GM19372 (cell line): ENCODE measurements at regions not wholly inside any gene's neighbourhood (a gene's known extent, or its start where the extent isn't known, plus 50 kb on each side); places are given as distances from the start of the nearest gene placed in this dataset.
A peak's percentile ranks its signal among the peaks of the same experiment; 100 is the strongest.
"Not testable (repeated sequence)": the region's sequence is repeated elsewhere in the genome, so short reads cannot be mapped to it uniquely, and the experiment has no call there.

Experiments used
- ATAC-seq: cut with Tn5 transposase; IDR thresholded peaks from one replicate; pipeline ENCODE4 v1.9.1; 2021; ENCODE audit warnings: mild to moderate bottlenecking, low read depth, moderate library complexity; ENCODE audit not compliant: unreplicated experiment

- no peak for ATAC-seq
Observed at GRCh38 chr7:106456329-106456728, 171.5 kb upstream of the NAMPT start.

DNA sequence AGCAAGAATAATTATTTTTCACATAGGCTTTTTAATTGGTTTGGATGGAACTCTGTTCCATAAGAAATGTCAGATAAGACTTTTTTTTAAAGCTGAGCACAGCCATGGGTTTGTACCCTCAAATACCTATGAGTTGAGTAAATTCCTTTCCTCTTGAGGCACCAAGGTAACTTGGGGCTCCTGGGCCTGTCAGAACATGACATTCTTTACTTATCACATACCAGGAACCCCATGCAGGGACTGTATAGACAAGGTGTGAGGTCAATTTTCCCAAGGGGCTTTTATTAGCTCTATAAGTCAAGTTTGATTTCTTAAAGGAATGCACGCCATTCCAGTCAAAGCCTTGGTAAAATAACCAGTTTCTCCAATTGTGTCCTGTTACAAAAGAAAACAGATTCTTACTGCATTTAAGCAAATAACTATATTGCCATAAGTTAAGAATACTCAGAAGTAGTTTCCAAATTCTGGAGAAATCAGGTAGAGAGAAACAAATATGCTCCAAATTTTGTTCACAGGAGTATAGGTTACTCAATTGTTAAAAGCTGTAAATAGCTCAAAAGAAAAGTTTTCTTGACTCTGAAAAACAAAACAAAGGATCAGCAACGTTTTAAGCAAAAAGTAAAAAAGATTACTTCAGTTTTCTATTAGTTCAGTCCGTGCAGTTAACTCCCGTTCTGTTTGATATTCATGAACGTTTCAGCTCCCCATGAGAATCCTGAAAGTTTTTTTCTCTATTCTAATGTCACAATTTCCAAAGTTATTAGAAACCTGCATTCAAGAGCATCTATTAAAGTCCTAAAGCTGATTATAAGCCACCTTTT is 167.5 kb upstream of the NAMPT start:
- ATAC-seq = no peak

DNA sequence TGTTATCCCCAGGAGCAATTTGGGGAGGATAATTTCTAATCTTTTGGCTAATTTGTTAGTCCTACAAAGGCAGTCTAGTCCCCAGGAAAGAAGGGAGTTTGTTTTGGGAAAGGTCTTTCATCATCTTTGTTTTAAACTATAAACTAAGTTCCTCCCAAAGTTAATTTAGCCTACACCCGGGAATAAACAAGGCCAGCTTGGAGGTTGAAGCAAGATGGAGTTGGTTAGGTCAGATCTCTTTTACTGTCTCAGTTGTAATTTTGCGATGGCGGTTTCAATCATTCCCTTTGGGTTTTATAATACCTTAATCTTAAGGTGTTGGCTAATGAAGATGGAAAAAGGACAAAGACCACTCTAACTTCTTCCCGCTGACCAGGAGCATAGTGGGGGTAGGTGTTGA is 166.4 kb upstream of the NAMPT start:
- ATAC-seq = no peak

DNA sequence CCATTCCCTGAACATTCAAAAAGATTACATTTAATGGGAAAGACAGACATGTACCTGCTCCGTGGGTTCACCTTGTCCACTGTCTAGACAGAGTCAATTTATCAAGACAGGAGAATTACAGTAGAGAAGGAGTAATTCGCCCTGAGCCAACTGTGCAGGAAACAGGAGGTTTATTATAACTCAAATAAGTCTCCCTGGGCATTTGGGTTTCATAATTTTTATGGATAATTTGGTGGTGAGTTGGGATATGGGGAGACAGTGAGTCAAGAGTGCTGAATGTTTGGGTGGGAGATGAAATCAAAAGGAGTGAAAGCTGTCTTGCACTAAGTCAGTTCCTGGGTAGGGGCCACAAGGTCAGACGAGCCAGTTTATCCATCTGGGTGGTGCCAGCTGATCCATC is 165.9 kb upstream of the NAMPT start:
- ATAC-seq = no peak

DNA sequence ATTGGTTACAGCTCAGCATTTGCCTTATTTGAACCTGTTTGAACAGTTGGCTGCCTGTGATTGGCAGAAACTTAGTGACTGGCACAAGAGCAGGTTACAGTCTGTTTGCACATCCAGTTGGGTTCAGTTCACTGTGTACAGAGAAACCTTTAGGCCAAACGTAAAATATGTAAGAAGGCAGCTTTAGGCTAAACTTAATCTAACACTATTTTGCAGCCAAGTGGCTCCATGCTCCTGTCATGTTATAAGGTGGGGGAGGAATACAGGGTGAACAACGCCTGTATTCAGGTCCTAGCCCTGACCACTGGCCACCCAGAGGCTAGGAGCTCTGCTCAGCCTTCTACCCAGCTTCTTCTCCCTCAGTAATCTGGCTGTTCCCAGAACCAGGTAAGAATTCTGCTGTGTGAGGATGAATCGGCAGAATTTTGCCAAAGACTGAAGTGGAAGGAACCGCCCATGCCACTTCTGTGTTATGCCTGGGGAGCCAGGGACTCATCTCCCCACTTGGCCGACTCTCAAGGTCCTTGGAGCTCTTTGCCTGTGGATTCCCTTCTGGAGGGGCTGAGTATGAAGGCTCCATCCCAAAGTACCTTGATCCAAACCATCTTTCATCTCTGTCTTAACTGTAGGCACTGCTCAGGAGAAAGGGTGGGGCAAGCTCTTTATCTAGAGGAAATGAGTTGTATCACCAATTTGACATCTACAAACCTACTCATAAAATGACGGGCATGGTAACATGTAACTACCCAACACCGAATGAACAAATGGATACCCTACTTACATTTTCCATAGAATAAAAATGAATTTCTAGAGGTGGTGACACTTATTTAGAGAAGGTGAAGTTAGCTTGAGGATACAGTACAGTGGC is 164.4 kb upstream of the NAMPT start:
- ATAC-seq = no peak

GRCh38 chr7:106448346-106448991 is 163.7 kb upstream of the NAMPT start:
- no peak for ATAC-seq

DNA sequence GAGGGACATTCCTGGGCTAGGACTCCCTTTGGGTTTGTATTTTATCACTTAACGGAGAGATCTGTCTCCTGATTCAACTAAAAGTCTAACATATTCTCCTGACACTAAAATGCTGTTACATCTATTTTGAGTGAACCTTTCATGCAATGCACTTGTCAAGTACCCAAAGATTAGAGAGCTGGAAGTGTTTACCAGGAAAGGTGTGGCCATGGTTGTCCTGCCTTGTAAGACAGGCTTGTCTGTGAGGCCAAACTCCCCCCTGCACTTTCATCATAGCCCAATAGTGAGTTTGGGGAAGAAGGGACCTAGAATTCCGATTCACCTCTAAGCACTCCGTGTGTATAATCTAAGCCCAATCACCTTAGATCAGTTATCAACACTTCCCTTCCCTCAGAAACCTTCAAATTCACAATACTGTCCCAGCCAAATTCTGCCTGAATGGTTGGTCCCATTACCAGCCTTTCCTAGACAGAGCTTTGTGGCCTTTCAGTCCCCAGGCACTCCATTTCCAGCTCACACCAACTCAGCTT is 162.6 kb upstream of the NAMPT start:
- ATAC-seq = no peak

GRCh38 chr7:106445366-106445765 is 160.6 kb upstream of the NAMPT start:
- ATAC-seq = not testable (repeated sequence)

DNA sequence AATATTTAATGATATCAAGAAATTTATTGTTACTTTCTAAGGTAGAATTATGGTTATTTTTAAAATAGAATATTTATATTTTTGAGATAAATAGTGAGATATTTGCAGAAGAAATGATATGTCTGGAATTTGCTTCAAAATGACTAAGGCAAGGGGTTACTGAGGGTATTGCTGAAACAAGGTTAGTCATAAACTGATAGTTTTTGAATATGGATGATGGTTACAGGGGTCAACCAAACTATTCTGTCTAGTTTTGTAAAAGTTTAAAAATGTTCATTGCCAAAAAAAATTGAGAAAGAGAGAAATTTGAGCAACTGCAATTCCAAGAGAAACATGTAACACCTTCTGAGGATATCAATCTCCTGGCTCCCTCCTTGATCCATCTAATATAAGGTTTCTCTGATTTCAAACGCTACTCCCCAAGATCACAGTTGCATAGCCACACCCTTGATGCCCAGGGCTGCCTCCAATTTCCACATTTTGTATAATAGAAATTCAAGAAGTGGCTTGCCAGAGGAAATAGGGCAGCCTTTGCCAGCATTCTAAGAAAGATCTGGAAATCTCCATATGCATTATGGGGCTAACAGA is 159.4 kb upstream of the NAMPT start:
- ATAC-seq = no peak

GRCh38 chr7:106443156-106443555 is 158.4 kb upstream of the NAMPT start:
- ATAC-seq = no peak

GRCh38 chr7:106442476-106442875 is 157.7 kb upstream of the NAMPT start:
- no peak for ATAC-seq

DNA sequence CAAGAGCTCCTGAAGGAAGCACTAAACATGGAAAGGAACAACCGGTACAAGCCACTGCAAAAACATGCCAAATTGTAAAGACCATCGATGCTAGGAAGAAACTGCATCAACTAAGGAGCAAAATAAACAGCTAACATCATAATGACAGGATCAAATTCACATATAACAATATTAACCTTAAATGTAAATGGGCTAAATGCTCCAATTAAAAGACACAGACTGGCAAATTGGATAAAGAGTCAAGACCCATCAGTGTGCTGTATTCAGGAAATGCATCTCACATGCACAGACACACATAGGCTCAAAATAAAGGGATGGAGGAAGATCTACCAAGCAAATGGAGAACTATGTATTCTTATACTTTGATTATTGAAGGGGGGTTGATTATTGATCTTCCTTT is 156.6 kb upstream of the NAMPT start:
- ATAC-seq = not testable (repeated sequence)

DNA sequence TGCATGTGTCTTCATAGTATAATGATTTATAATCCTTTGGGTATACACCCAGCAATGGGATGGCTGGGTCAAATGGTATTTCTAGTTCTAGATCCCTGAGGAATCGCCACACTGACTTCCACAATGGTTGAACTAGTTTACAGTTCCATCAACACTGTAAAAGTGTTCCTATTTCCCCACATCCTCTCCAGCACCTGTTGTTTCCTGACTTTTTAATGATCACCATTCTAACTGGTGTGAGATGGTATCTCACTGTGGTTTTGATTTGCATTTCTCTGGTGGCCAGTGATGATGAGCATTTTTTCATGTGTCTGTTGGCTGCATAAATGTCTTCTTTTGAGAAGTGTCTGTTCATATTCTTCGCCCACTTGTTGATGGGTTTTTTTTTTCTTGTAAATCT is 152.2 kb upstream of the NAMPT start:
- not testable (repeated sequence) for ATAC-seq

DNA sequence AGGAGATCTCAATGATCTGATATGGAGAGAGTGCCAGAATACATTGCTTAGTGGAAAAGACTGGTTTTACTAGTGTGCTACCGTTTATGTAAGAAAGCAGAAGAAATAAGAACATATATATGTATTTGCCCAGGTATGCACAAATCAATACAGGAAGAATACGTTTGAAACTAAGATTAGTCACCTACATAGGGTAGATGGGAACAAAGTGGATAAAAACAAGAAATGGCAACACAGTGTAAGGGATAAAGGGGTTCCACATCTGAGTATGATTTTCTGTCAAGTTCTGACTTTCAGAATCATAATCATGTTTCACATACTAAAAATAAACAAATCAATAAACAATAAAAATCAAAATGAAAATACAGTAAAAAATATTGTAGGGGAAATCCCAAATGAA is 148.6 kb upstream of the NAMPT start:
- ATAC-seq = no peak

DNA sequence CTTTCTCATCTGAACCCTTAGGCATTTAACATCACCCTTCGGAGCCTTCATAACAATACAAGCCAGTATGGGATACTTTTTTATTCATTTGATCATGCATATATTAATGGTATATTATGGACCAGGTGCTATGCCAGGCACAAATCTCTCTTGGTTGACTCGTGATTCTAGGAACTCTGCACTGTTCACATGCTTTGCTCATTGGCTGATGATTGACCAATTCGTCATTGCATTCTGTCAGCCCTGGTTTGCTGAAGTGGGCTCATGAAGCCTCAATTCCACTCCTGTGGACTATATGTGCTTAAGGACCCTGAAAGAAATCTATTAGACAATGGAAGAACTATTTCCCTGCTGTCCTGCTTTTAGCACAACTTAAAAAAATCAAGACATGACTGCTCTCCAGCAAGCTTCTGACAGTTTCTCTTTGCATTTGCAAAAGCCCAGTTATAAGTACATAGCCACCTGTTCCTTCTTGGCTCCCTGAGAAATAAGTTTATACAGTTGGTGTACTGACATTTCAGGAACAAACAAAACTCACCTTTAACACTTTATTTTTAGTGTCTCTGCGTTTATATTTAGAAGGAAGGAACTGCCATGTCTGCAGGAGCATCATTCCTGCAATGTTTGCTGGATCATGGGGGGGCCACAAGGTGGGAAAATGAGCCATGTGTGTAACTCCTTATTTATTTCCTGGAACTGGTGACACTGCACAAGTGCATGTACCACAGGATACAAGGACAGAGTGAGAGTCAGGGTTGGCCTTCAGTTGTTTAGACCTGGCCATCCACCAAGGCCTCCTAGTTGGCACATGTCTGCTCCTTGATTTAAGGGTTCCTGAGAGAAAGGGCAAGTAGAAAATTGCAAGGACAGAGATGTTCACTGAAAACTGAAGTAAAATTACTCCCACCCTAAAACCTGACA is 146.0 kb upstream of the NAMPT start:
- ATAC-seq = no peak

GRCh38 chr7:106430103-106430502 is 145.3 kb upstream of the NAMPT start:
- no peak for ATAC-seq

GRCh38 chr7:106426803-106427202 is 142.0 kb upstream of the NAMPT start:
- ATAC-seq = no peak

DNA sequence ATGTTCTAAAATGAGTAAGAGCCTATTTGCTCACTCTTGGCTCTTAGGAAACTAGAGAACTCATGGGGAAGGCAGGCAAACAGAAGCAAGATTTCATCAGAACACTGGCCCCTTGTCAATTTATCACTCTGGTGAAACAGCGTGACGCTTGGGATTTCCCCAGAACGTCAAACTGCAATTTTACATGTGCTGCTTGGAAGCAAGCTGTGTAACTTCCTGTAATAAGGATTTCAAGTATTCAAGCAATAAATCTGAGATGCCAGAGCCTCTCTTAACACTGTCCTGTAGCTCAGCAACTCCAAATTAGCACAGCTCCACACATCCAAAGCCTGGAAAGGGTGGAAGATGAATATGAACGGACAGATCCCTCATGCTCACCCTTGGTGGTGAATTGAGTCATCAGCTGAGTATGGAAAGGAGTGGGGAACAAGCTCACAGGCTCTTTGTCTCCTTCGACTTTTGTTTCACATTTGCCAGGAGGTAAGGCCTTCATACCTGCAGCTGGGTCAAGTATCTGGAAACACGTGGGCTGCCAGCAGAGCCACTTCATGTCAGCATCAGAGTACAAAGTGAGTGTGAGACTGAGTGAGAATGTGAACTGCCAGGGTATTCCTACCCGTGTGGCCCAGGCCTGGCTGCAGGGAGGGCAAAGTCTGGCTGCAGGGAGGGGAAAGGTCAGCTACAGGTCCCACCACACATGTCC is 140.4 kb upstream of the NAMPT start:
- ATAC-seq = peak; percentile 55

DNA sequence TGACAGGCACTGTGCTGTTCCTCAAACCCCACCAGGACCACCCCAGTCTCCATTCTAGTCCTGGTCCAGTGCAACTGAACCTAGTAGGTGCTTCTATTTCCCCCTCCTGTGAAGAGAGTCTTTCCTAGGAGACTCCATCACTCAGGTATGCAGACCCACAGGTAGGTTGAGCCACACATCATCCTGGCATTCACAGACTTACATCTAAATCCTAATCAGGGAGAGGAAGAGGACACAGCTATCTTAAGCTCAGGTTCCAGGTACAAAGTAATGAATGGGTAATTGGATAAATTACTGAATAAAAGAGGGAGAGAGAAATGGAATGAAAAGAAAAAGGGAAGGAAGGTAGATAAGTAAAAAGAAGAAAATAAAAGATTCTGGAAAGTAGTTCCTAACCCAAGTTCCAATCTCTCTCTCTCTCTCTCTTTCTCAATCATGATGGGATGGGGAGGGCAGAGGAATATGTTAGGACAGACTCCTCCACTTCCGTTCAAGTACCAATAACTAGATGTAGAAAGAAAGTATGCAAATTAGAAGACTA is 139.8 kb upstream of the NAMPT start:
- ATAC-seq = no peak
